GDM1 (cell line): ENCODE measurements at regions not wholly inside any gene's neighbourhood (a gene's known extent, or its start where the extent isn't known, plus 50 kb on each side); places are given as distances from the start of the nearest gene placed in this dataset.

Experiments
- DNase-seq: peaks from one replicate; lab custom pipeline; 2025; lab: John Stamatoyannopoulos, UW

DNA sequence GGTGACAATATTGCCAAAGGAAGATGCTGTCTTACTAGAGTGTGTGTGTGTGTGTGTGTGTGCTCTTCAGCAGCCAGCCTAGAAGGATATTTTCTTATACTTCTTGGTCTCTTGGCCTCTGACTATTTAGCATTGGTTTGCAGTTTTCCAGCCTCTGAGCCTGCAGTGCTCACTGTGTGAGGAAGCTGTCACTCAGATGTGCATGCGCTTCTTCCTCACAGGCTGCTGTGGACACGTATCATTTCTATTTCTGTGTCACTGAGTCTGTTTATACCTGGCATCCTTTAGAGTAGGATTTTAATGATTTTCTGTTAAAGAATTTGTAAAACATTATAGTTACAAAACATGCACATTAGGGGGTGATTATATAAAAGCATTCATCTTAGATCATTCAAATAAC lies 83.3 kb downstream of the ALDH8A1 start:
- no peak for DNase-seq

- no peak for DNase-seq
Observed at GRCh38 chr6:134864558-134864957, 85.3 kb downstream of the ALDH8A1 start.

DNA sequence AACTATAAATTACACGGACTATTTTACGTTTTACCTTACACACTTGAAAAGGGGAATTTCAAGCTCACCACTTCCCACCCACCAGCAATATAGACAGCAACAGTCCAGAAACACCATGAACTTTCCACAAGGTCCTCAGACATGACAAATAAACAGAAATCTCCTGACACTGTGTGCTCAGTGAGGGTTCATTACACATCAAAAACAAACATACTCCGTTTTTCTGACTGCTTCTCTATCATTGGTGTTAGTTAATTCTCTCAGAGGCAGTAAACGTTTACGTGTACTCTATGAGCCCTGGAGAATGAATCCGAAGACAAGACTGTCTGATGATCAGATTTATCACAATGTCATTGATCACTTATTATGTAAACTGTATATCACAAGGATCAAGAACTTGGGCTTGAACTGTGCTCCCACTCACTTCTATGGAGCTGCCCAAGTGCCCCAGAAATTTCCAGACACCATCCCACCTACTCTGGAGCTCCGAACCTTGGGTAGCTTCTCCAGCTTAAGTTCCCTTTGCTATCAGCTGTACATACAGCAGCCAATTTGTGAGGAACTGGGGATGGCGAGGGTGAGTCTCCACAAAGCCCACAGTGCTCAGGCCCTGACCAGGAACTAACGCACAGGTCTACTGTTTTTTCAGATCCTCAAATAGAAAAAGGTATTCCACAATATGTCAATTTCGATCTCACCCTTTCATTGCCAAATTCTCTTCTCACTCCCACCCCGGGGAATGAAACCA lies 86.0 kb downstream of the ALDH8A1 start:
- no peak for DNase-seq

DNA sequence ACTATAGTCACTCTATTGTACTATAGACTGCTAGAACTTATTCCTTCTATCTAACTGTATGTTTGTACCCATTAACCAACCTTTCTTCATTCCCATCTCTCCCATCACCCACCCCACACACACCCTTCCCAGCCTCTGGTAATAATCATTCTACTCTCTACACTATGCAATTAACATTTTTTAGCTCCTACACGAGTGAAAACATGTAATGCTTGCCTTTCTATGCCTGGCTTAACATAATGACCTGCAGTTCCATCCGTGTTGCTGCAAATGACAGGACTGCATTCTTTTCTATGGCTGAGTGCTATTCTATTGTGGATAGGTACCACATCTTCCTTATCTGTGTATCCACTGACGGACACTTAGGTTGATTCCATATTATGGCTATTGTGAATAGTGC lies 95.5 kb downstream of the ALDH8A1 start:
- no peak for DNase-seq

- no peak for DNase-seq
Observed at GRCh38 chr6:134853111-134854055, 96.5 kb downstream of the ALDH8A1 start.

GRCh38 chr6:134851548-134851947 lies 98.4 kb downstream of the ALDH8A1 start:
- no peak for DNase-seq

- no peak for DNase-seq
Observed at GRCh38 chr6:134850721-134851305, 99.1 kb downstream of the ALDH8A1 start.

GRCh38 chr6:134849920-134850447 lies 99.9 kb downstream of the ALDH8A1 start:
- no peak for DNase-seq

GRCh38 chr6:134848076-134848475 lies 101.8 kb downstream of the ALDH8A1 start:
- no peak for DNase-seq

DNA sequence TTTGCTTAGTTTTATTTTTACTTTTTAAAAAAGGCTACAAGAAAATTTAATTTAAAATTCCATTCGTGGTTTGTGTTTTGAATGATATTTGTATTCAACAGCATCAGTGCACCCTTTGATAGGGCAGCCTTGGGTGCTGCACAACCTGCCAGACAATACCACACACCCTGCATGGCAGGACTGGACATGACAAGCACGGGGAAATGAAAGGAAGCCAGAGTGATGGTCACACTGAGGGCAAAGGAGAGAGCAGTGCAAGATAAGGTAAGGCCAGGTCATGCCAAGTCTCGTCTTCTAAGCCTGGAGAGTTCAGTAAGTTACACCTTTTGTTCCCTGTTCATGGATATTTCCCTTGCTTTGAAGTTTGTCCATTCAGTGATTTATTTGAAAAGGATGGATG lies 103.0 kb downstream of the ALDH8A1 start:
- no peak for DNase-seq

DNA sequence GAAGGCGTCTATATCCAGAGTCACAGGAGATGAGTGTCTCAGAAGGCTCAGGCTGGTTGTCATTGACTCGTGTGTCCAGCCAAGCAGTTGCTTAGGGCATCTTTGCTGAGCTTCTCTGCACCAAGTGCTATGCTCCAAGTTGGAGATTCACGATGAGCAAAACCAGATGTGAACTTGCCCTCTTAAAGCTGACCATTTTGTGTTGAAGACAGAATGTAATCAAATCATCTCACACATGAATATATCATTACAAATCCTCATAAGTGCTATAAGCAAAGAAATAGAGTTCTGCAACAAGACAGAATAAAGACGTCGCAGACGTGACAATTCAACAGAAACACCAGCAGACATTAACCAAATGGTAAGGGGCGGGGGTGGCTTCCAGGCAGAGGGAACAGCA lies 103.9 kb downstream of the ALDH8A1 start:
- DNase-seq: no peak

DNA sequence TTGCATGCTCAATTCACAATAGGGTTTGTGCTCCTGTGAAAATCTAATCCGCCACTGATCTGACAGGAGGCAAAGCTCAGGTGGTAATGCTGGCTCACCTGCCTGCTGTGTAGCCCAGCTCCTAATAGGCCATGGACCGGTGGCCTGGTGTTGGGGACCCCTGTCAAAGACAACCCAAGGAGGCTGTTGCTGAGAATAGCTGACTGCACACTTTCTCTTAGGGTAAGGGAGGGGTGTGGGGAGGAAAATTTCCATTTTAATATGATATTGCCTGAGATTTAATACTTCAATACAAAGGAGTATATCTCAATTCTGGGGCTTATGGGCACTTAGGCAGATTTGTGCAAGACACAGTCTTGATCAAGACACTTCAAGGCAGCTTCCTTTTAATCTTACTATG lies 105.8 kb downstream of the ALDH8A1 start:
- DNase-seq: no peak

DNA sequence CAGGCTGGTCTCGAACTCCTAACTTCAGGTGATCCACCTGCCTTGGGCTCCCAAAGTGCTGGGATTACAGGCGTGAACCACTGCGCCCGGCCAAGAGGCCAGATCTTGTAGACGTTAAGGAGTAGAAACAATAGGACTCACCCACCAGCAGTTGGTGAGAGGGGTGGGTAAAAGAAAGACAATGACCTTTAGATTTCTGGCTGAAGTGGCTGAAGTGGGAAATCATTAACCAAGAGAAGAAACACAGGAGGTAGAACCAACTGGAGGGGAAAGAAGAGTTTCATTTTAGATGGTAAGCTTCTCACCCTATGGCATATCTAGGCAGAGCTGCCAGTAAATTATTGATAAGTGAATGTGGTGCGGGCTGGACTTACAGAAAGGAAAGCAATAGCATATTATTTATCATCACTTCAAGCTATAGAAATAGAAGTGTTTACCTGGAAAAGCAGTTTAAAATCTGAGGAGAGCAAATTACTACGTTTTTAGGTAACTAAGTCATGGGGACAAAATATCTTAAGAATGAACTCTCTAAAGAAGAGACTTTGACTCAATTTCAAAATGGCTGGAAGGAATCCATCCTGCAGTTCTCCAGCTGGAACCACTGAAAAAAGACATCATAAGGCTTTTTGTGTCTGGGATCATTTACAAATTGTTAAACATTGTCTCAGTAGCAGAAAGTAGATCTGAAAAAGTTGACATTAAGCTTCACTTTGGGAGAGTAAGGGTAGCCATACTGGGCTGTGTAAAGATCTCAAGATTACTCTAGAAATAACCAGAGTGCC lies 109.6 kb downstream of the ALDH8A1 start:
- no peak for DNase-seq

DNA sequence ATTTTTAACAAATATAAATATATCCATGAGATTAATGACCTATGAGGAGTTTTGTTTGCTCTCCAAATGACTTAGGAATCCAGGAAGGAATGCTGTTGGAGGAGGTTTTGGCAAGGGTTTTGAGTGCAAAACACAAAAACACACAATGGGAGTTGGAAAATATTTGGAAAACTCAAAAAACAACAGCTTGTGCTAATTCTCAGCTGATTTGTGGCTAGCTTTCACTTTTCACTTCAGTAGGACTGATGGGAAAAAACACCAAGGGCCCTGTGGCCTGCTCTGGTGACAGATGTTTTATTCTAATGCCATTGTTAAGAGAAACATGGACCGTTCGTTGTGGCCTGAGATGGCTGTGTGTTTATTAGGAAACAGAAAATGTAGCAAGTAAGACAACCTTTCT lies 113.9 kb downstream of the ALDH8A1 start:
- DNase-seq: no peak

DNA sequence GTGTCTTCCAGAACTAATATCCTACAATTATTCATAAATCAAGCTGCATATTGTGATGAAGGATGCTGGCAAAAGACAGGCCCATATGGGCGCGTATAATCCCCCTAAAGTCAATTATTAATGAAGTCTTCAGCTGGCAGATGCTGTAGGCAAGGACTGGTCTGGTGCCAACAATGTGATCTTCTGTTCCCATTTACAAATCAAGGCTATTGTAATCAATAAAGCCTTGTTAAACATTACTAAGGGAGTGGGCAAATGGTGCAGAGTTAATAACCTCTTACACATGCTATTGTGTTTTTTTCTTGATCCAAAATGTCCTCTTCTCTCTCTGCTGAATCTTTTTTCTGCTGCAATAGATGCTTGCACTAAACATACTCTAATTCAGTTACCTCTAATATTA lies 119.0 kb downstream of the ALDH8A1 start:
- no peak for DNase-seq

DNA sequence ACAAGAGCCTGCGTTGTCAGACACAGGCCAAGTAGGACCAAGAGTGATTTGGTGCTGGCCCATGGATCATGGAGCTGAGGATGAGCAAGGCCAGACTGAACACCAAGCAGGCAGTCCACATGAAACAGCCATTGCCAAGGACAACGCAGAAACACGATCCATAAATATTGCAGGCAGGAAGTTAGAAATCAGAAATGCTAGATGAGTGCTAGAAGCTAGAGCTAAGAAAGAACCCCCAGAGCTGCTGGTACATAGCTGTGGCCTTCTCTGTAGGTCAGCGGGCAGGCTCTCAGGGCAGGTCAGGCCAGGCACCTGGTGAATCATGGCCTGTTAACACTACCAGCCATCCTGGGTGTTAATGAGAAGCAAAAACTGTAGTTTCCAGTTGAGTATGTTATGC lies 119.7 kb downstream of the ALDH8A1 start:
- DNase-seq: no peak

- no peak for DNase-seq
Observed at GRCh38 chr6:134828641-134829040, 121.3 kb downstream of the ALDH8A1 start.

DNA sequence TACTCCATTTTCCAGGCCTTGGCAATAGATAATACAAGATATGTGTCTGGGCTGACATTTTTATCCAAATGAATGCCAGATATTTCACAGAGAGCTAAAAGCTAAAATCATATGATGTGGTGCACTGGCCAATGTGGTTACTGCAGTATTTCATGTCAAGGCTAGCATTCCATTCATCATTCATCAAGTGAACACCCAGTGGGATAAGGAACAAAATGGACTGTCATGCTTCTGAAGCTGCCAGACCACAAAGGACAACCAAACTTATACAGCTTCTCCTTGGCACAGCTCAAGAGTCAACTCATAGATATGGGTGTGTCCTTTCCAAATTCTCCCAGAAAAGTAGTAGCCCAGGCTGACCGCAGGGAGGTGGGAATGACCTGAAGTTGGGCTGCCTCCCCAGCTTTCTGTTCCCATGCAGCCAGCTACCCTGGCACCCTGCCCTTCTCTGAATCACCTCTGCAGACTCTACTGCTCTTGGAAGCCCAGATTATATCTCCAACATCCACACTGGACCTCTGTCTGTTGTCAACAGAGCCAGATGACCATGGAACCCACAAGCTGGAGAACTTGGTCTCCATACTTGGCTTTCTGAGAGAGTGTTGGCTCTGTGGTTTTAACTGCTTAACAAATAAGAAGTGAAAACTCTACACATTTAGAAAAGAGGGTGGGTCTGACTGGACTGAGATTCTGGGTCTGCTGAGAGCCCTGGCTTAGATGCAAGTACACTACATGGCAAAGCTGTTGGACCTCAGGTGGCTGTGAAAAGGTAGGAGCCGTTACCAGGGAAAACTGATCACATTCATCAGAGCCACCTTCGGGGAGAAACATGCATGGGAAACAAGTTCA lies 122.8 kb downstream of the ALDH8A1 start:
- no peak for DNase-seq

DNA sequence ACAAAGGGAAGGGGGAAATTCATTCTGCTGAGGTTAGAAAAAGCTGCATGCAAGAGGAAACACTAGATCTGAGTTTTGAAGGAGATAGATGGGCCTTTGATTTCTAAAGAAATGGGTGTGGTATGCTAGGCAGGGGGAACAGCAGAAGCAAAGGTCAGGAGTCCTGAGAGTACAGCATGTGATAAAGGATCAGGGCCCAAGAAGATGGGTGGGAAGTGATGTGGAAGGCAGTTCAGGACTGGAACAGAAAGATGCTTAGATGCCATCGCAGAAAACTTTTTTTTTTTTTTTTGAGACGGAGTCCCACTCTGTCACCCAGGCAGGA lies 126.2 kb downstream of the ALDH8A1 start:
- DNase-seq: no peak

- peak; percentile 17 for DNase-seq
Observed at GRCh38 chr6:134822920-134823709, 126.8 kb downstream of the ALDH8A1 start.
